Left renal pelvis (tissue), 4 donors: ENCODE measurements at regions not wholly inside any gene's neighbourhood (a gene's known extent, or its start where the extent isn't known, plus 50 kb on each side); places are given as distances from the start of the nearest gene placed in this dataset.
A peak's percentile ranks its signal among the peaks of the same experiment; 100 is the strongest.

ENCODE experiments used
- DNase-seq, 4 donors: peaks; one replicate each; pipeline ENCODE4 v3.0.0-alpha.2; 2013; ENCODE audit warnings: low read depth in 4 of 4, low spot score in 3 of 4

DNA sequence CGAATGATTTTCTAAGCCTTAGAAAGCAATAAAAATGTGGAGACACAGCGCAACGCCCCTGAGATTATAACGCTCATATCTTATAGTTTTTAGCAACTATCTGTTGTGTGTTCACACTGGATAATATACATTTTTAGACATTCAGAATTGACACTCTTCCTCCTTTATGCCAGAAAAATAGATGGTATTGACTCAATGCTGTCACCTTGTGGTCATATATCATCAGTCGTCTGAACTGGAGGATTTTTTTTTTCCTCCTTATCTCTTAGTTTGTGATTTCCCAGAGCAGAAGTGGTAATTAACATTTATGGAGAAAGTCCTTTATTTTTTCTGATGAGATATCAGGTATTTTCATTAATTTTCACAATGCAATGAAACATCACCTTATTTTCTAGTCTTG, 759.6 kb downstream of the RAB28 start:
- DNase-seq = no peak

DNA sequence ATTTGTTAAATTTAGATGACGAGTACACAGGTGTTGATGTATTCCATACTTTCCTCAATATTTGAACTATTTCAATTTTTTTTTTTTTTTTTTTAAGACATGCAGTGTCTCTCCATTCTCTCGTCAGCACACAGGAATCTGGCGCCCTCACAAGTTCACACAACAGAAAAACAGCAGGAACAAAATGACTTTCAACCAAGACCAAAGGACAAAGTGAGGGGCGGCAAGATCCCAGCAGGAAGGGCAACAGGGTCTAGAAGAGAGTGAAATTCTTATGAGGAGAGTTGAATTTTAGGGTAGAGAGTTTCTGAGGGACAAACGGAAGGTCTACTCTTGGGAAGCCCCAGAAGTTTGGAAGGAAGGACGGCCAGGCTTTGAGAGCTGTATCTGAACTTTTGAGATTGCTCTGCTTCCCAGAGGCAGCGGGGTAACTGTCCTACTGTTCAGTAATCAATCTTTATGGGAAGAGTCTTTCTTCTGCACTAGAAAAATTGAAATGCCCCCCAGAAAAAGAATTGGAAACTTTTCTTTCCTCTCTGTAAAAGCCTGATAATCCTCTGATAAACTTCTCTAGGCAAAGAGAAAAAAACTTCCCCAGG, 760.2 kb downstream of the RAB28 start:
- no peak for DNase-seq

DNA sequence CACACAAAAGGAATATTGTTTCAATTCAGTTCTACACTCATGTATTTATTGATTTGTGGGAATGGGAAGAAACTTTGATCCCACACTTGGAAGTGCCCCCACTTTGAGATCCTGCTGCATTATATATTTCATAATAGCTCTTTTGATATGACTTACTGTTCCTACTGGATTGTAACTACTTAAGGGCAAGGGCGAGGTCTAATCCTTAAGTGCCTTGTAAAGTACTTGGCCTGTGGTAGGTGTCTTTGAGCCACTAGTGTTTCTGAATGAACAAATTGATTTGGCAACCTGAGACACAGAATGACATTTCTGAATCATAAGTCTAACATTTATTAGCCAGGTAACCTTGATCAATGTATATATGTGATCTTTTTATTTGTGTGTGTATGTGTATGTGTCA, 767.2 kb downstream of the RAB28 start:
- no peak for DNase-seq

DNA sequence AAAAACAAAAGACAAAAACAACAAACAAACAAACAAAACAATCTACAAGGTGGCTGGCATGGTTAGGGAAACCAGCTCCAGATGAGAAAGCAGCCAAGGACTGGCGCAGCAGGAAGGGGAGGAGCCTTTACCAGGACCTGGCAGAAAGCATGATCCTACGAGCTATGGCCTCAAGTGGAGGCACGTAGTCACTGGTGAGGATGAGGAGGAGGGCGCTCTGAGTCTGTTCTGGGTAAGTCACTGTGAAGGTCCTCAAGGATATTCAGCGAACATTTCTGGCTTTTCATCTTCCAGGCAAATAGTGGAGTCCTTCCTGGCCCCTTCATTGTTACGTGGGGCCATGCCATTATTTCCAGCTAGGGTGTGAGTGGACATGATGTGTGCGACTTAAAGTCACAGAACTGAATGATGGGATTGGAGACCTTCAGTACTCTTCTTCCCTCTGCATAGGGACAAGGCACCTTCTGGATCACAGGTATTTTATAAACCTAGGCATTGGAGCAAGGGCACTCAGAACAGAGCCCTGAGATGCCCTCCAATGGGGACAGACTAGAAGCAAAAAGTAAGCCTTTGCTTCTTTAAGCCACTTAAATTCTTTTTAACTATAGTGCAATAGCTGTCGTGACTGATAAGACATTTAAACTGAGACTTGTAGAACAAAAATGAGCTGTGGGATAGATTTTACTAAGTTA, 771.3 kb downstream of the RAB28 start:
- no peak for DNase-seq

DNA sequence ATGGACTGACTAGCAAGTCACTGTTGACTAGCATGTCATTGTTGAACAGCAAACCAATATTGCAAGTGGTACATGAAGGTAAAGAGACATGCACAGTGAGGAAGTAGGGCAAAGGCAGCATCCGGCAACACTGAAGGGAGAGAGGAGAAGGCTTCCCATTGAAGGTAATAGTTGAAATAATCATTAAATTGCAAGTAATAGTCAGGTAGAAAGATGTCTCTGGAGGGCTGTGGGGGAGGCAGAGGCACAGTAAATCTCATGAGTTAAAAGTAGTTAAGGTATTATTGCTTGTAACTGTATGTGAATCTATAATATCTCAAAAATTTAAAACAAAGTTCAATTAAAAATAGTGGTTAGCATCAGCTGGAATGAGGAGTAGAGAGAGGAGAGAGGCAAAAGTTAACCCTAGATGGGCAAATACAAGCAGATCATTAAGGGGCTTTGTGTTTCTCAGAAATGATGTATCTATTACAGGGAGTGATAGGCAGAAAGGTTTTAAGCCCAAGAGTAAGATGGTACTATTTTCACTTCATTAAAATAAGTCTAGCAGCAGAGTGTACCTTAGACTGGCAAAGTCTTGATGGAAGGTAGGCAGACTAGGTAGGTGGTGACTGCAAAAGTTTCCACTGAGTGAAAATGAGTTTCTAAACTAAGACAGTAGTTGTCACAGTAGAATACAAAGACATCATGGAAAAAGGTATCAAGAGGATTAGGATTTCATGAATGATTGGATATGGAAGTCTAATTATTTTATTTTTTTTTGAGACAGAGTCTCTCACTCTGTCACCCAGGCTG, 776.6 kb downstream of the RAB28 start:
- DNase-seq = no peak

DNA sequence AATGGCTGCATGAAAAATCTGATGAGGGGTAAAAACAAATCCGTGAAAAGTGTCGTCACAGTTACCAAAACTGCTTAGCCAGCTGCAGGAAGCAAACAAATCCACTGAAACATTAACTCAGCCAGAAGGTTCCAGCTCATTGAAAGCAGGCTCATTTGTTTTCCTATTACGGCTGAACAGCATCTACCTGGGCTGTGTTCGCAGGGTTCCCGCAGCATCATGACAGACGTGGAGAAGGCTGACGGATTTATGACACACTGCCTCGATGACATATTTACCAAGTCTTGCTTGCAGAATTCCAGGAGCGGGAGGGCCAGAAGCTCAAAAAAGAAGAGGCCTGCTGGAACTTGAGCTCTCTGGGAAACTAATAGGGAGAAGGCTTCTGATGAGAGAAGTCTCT, 781.1 kb downstream of the RAB28 start:
- DNase-seq = peak in 2 of 4 donors; percentile 8 to 22

DNA sequence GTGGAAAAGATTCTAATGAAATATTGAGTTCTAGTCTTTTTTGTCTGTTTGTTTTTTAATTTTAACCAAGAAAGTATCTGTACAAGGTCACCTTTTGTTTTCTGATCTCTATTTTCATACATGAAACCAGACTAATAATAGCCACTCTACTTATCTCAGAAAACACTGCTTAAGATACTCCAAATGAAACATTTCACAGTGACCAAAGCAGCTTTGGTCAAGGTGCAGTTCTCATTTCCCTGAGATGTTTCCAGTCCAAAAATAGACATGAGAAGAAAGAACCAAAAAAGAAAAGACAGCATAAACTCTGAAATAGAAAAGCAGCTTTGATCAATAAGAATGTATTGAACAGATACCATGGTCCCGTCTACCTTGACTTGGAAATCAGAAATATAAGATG, 782.8 kb downstream of the RAB28 start:
- no peak for DNase-seq

DNA sequence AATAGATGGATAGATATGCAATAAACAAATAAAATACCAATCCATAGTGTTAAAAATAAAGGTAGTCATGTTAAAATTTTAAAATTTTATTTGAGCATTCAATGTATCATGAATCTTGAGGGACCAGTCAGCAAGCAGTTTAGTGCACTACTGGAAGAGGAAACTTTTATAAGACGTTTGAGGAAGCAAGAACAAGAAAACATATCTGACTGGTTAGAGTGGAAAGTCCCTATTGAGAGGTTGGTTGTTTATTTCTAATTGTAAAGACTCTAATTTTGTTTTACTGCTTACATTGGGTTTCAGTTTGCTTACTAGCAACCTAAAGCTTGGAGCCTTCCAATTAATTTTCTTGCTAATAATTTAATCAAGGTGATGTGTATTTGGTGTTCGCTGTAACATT, 786.2 kb downstream of the RAB28 start:
- DNase-seq = no peak

DNA sequence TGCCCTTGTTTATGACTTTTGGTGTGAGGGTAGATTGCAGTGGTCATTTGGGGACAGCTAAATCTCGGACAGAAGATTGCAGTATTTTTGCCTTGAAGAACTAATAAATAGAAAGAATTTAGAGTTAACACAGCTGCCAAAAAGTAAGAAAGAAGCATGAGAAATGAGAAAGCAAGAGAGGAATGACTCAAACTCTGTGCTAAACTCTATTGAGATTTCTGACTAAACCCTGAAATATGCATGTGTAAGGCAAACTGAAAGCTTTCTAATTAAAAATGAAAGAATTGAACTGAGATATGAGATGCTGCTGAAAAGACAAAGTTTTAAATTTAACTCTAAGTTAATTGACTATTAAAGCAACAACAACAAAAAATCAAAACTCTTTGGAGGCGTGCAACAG, 791.3 kb downstream of the RAB28 start:
- DNase-seq = no peak

DNA sequence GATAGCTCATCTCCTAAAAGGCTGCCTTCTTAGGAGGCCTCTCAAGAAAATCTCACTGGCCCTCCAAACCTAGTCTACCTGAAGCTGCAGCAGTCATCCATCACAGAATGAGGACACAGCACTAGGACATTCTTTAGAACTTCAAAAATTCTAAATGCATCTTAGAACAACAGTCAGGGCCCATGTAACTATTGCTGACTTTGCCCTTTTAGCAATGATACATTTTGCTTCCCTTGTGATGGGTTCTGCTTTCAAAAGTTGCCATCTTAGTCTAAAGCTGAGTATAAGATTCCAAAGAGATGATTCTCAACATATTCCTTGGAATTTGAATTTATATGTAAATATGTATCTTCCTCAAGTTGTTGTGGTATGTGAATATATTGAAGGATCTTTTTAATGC, 793.0 kb downstream of the RAB28 start:
- DNase-seq = no peak

DNA sequence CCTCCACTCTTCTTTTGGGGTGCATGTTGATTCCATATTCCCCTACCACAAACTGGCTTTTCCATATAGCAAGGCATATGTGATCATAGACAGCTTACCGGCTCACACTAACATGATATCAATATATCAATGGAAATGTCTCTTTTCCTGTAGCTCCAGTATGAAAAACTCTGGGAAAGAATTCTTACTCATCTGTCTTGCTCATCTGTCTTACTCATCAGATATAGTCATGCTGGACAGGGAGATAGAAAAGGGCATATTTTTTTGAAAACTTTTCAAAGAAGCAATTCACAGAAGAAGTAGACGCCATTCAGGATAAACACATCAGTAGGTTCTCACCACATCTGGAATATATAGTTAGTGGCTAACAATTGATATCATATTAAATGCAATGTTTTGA, 794.7 kb downstream of the RAB28 start:
- DNase-seq = no peak

DNA sequence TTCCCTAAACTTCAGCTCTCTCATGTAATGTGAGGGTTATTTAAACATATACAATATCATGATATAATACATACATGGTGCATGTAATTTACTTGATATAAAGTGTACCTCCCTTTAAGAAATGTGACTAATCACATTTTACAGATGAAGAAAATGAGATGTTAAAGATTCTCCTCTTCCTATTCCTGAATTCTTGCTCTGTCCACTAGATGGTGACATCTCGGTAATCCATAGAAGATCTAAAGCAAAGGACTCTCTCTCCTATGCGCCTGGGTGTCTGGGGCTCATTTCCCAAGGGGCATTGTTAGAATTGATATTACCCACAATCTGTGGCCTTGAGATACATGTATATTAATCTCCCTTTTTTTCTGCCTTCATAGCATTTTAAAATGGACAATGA, 804.9 kb downstream of the RAB28 start:
- no peak for DNase-seq

DNA sequence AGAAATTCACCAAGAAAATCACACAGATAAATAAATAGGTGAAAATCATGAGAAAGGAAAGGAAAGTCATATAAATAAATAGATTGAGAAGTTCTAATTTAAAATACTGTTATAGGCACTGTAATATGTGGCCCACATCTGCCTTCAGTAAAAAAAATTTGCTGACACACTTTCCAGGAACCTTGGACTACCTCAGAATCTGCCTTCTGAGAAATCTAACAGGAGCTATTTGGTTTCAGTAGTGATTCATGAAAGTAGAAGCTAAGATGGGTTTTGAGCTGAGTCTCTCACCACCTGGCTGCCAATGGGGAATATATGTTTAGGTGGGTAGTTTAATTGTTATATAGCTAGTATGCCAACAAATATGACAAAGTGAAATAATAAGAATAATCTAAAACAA, 810.0 kb downstream of the RAB28 start:
- no peak for DNase-seq

DNA sequence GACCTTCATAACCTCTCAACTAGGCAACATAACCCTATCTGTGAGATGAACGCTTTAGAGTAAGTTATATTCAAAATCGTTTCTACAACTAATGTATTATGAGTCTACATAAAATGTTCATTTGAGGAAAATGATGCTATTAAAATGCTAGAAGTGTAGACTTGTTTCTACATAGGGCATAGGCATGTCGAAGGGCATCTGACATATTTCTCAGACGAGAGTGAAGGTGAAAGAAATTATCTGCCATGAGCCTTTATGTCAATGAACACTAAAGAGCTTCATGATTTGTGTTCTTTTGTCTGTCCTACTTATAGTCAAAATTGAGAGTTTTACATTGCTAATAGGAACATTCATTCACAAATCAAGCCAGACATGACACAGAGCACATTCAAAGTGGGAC, 811.8 kb downstream of the RAB28 start:
- no peak for DNase-seq

DNA sequence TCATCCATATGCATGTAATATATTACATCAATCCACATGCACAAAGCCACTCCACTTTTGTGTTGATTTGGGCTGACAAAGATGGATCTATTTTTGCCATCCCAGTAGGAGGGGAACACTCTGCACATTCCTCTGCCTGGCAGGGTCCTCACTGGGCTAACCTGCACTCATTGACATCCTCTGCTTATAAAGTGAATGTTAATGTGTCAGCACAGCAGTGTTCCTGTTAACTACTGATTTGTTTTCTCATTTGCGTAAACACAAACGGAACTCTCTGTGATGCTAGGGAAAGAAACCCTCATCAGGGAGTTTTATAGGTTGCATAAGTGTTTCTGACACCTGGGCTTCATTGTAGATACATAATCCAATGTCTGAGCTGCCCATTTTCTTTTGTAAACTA, 826.0 kb downstream of the RAB28 start:
- DNase-seq = no peak

DNA sequence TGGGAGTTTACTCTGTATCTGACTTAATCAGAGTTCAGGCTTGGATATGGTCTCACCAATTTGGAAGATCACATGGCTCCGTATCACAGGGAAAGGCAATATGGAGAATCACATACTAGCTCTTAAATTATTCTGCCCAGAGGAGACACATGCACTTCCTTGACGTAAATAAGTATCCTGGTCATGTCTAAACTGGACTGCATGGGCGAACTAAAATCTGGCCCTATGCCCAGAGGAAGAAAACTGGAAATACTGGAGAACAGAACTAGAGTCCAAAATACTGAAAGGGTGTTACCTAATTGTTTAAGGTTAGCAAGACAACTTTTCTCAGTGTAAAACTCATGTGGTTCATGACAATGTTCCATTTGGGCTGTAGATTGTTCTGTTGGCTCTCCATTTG, 832.3 kb downstream of the RAB28 start:
- no peak for DNase-seq

DNA sequence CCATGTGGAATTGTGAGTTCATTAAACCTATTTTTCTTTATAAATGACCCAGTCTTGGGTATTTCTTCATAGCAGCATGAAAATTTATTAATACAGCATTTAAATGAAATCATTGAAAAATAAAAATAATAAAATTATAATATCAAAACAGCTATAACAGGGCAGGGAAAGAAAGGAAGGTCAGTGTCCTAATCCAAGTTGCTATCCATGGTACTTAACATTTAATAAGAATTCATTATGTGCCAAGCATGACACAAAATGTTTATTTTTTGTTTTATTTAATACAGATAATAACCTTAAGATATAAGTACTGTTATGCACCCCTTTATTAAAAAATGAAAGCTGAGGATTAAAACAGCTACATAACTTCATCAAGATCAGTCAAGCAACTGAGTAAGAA, 838.4 kb downstream of the RAB28 start:
- no peak for DNase-seq

DNA sequence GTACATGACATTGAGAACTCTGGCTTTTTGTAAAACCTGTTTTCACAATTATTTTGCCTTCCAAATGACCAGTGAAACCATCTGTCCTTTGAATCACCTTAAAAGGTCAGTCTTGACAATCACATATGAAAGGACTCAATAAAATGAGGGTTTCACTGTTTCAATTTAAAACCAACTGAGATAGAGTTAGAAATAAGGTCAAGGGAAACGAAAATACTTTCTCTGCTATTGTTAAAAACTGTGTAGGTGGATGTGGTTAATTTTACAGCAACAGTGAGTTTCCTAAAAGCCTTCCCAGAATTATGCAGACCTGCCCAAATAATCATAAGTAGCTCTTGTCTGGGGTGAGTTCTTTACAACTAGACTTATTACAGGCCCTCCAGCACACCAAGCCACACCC, 839.9 kb downstream of the RAB28 start:
- no peak for DNase-seq

DNA sequence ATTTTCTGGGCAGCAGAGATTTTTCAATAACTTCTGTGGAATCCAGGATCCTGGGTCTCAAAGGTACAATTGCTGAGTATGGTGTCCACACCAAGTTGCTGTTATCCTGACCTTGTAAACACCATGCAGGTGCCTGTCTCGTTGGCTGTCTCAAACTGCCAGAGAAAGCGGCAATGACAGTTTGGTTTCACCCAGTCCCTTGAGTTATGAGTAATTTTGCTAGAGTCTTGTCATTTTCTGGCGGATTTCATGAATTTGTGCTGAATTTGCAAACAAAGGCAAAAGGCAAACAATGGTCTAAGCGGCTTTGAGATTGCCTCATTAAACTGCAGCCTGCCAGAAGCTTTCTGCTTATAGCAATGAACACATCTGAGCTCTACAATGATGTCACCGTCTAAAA, 847.9 kb downstream of the RAB28 start:
- DNase-seq = no peak

DNA sequence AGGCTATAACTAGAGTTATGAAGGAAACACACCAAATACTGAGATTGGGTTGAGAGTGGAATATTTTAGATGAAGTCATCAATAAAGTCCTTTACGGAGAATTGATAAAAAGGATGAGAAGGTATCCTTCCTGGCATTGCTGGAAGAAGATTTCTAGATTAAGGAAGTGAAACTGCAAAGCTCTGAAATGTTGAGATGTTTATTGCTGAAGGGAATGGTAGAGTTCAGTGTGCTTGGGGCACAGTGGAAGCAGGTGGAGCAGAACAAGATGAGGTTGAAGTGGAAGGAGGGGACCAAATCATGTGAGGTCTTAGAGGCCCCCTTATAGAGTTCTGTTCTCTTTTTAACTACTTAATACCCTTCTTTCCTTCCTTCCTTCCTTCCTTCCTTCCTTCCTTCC, 848.5 kb downstream of the RAB28 start:
- DNase-seq = no peak

DNA sequence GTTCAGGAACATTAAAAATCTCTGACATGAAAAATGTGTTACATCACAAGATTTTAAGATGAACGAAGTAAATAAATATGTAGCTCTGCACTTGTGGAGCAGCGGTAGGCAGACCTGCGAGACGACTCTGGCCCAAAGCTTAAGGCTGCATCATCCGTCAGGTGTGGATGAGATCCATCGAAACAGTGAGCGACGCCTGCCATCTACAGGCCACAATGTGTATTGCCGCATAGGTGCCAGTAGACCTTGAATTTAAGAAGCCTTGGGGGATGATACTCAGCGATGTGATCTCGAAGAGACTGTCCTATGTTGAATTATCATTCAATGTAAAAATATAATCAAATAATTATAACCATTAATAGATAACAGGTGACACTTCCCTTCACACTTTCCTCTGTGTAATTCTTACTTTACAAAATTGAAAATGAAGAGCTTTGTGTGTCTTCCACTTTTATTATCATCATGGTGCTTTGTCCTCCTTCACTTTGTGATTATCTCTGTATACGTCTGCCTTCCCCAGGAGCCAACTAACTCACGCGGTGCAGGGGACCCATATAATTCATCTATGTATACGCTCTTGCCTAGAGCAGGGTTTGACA, 851.0 kb downstream of the RAB28 start:
- DNase-seq = peak; percentile 44 to 68 (median 52)

DNA sequence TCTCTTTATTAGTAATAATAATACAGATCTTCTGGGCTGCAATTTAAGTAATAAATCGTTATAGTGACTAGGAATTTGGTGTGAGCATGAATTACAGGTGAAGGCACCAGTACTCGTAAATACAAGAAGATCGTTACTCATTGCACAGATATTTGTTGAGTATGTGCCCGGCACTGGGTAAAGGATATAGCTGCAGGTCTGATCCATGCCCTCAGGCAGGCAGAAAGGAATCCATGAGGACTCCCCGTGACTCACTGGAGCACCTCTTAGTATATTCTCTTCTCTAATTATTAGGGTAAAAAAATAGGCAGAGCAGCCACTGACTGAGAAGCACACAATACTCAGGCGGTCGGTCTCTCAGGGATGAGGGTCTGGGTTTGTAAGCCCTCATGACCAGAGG, 868.3 kb downstream of the RAB28 start:
- DNase-seq = no peak
